ENCODE measurements at regions not wholly inside any gene's neighbourhood (a gene's known extent, or its start where the extent isn't known, plus 50 kb on each side); places are given as distances from the start of the nearest gene placed in this dataset.

DNA sequence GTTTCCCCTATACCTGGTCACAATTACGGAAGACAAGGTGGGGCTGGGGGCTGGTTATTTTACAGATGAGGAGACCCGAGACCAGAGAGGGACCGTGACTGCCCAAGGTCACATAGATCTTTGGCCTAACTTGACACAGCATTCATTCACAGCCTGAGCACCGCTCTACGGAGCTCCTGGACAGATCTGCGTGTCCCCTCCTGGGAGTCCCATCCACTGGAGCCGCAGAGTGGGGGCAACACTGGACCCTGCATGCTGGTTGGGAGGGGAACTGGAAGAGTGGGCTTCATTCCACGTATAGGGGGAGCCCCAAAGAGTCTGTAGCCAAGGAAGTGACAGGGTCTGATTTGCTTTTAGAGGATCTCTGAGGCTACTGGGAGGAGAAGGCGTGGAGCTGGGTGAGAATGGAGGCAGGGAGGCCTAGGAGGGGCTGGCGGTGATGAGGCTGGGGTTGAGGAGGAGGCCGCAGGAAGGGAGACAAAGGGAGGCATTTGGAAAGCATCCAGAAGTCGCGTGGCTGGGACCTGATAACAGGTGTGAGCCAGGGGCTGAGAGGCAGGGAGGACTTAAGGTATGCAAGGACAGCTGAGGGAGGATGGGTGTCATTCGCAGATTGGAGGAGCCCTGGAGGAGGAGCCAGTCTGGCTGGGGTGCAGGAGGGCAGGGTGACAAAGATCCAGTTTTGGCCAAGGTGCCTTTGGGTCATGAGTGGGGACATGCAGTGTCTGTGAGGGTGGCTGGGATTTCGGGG, 64.3 kb upstream of the IER5L start (continued):
- TF ChIP-seq, protein P1, sequence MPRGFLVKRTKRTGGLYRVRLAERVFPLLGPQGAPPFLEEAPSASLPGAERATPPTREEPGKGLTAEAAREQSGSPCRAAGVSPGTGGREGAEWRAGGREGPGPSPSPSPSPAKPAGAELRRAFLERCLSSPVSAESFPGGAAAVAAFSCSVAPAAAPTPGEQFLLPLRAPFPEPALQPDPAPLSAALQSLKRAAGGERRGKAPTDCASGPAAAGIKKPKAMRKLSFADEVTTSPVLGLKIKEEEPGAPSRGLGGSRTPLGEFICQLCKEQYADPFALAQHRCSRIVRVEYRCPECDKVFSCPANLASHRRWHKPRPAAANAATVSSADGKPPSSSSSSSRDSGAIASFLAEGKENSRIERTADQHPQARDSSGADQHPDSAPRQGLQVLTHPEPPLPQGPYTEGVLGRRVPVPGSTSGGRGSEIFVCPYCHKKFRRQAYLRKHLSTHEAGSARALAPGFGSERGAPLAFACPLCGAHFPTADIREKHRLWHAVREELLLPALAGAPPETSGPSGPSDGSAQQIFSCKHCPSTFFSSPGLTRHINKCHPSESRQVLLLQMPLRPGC (tag by site-specific recombination; IDR thresholded peaks at IDR 0.05) = no peak
- TF ChIP-seq, protein P2, sequence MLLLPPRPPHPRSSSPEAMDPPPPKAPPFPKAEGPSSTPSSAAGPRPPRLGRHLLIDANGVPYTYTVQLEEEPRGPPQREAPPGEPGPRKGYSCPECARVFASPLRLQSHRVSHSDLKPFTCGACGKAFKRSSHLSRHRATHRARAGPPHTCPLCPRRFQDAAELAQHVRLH (tag by site-specific recombination; IDR thresholded peaks at IDR 0.05) = 0 out of 2 replicates have a peak, but pooled peaks have one; percentile 24
- TF ChIP-seq ZNF76 (tag by site-specific recombination; IDR thresholded peaks at IDR 0.05; ENCODE audit: borderline replicate concordance, low read depth) (peak; percentile 18; the same call in 1 of the 2 replicates), ZFP37 (tag by site-specific recombination; IDR thresholded peaks at IDR 0.05) (no peak)
- TF ChIP-seq, protein P3, sequence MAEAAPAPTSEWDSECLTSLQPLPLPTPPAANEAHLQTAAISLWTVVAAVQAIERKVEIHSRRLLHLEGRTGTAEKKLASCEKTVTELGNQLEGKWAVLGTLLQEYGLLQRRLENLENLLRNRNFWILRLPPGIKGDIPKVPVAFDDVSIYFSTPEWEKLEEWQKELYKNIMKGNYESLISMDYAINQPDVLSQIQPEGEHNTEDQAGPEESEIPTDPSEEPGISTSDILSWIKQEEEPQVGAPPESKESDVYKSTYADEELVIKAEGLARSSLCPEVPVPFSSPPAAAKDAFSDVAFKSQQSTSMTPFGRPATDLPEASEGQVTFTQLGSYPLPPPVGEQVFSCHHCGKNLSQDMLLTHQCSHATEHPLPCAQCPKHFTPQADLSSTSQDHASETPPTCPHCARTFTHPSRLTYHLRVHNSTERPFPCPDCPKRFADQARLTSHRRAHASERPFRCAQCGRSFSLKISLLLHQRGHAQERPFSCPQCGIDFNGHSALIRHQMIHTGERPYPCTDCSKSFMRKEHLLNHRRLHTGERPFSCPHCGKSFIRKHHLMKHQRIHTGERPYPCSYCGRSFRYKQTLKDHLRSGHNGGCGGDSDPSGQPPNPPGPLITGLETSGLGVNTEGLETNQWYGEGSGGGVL (tag by site-specific recombination; IDR thresholded peaks at IDR 0.05) = no peak

DNA sequence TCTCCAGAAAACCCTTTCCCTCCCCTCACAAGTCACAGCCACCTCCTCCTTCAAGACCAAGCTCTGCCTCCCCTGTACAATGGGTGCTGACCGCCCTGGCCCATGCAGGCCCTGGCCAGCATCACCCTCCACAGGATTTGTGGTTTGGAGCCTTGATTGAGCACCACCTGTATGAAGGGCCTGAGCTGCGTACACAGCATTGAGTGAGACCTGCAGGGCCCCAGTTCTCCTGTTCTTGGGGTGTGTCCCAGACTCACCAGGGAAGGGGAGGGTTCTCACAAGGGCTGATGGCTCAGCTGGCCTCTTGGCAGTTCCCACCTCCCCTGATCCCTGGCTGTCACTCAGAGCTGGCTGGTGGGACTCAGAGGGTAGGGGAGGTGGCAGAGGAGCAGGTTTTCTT, 63.7 kb upstream of the IER5L start:
- no peak overlapping the region for H3K4me3 ChIP-seq (ENCODE audit: low read depth, low read length)
- POLR2A ChIA-PET = interaction anchor here (0.5 kb wide), 1 partner anchor 67 kb away, joined by 3 read pairs; no protein-coding TSS in a partner anchor
- CTCF ChIA-PET = interaction anchor here (0.7 kb wide), 1 partner anchor 21 kb away, joined by 3 read pairs; no protein-coding TSS in a partner anchor
- H3K36me3 ChIP-seq (ENCODE audit: control insufficient read depth in 2 of 2, insufficient read depth in 1 of 2, low read length in 2 of 2) = no peaks in the 10 kb centered on the region
- H3K27ac ChIP-seq (ENCODE audit: extremely low read depth, low read depth, low read length) = no peak overlapping the region
- TF ChIP-seq, protein P4, sequence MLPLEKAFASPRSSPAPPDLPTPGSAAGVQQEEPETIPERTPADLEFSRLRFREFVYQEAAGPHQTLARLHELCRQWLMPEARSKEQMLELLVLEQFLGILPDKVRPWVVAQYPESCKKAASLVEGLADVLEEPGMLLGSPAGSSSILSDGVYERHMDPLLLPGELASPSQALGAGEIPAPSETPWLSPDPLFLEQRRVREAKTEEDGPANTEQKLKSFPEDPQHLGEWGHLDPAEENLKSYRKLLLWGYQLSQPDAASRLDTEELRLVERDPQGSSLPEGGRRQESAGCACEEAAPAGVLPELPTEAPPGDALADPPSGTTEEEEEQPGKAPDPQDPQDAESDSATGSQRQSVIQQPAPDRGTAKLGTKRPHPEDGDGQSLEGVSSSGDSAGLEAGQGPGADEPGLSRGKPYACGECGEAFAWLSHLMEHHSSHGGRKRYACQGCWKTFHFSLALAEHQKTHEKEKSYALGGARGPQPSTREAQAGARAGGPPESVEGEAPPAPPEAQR (tag by site-specific recombination; IDR thresholded peaks at IDR 0.05) = no peak
- no peak for TF ChIP-seq ZNF404 (tag by site-specific recombination; IDR thresholded peaks at IDR 0.05)
- no peak for TF ChIP-seq ZNF157 (tag by site-specific recombination; IDR thresholded peaks at IDR 0.05)
- no peak for TF ChIP-seq WT1 (tag by site-specific recombination; IDR thresholded peaks at IDR 0.05)
- TF ChIP-seq RBAK (tag by site-specific recombination; IDR thresholded peaks at IDR 0.05) = no peak
- no peak for TF ChIP-seq ZNF558 (tag by site-specific recombination; IDR thresholded peaks at IDR 0.05)
- TF ChIP-seq ZNF37A (tag by site-specific recombination; IDR thresholded peaks at IDR 0.05) = no peak
- TF ChIP-seq PRDM1 (tag by site-specific recombination; IDR thresholded peaks at IDR 0.05) = no peak
- TF ChIP-seq ZNF239 (tag by site-specific recombination; IDR thresholded peaks at IDR 0.05) = no peak
- TF ChIP-seq ZSCAN23 (tag by site-specific recombination; IDR thresholded peaks at IDR 0.05) = no peak
- no peak for TF ChIP-seq ZNF202 (tag by site-specific recombination; IDR thresholded peaks at IDR 0.05; ENCODE audit: borderline replicate concordance)
- no peak for TF ChIP-seq ZNF292 (tag by site-specific recombination; IDR thresholded peaks at IDR 0.05; ENCODE audit: borderline replicate concordance, low read depth)
- no peaks in the 10 kb centered on the region for H3K9me3 ChIP-seq (ENCODE audit: control insufficient read depth, insufficient read depth, low read depth, low read length)
- no peaks in the 10 kb centered on the region for H3K4me1 ChIP-seq (ENCODE audit: control insufficient read depth, insufficient read depth, low read length)

DNA sequence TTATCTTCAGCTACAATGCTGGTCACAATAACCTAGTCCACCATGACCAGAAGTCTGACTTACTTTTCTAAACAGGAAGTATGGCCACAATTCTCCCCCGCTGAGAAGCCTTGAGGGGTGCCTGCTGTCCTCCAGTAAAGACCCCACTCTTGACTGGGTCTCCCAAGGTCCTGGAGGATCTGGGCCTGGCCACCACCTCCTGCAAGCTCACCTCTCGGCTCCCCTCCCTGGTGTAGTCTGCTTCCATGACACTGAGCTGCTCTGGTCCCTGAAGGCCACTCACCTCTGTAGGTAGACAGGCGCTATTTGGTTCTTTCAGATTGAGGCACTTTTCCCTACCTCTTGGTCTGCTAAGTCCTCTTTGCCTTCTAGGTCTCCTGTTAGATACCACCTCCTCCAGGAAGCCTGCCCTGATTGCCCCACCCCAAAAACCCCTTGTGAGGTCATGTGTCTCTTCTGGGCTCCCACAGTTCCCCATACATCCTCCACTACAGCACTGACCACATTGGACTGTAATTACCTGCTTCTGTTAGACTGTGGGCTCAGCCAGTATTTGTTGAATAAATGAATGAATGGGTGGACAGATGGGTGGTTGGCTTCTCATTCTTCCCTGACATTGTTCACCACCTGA, 62.6 kb upstream of the IER5L start:
- TF ChIP-seq, protein P5, sequence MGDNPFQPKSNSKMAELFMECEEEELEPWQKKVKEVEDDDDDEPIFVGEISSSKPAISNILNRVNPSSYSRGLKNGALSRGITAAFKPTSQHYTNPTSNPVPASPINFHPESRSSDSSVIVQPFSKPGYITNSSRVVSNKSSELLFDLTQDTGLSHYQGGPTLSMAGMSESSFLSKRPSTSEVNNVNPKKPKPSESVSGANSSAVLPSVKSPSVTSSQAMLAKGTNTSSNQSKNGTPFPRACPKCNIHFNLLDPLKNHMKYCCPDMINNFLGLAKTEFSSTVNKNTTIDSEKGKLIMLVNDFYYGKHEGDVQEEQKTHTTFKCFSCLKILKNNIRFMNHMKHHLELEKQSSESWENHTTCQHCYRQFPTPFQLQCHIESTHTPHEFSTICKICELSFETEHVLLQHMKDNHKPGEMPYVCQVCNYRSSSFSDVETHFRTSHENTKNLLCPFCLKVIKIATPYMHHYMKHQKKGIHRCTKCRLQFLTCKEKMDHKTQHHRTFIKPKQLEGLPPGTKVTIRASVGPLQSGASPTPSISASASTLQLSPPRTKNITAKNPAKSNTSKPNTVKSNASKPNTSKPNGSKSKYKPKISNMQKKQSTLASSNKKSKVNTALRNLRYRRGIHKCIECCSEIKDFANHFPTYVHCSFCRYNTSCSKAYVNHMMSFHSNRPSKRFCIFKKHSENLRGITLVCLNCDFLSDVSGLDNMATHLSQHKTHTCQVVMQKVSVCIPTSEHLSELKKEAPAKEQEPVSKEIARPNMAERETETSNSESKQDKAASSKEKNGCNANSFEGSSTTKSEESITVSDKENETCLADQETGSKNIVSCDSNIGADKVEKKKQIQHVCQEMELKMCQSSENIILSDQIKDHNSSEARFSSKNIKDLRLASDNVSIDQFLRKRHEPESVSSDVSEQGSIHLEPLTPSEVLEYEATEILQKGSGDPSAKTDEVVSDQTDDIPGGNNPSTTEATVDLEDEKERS (tag by site-specific recombination; IDR thresholded peaks at IDR 0.05) = no peak
- TF ChIP-seq ZNF10 (tag by site-specific recombination; IDR thresholded peaks at IDR 0.05) (no peak), ZNF24 (tag by site-specific recombination; IDR thresholded peaks at IDR 0.05) (0 out of 2 replicates have a peak, but pooled peaks have one; percentile 27)
- TF ChIP-seq, protein P2 (tag by site-specific recombination; IDR thresholded peaks at IDR 0.05) = peak; percentile 36; the same call in 1 of the 2 replicates
- Histone ChIP-seq H3K4me3 (ENCODE audit: low read depth, low read length) (no peak overlapping the region), H3K9me3 (ENCODE audit: control insufficient read depth, insufficient read depth, low read depth, low read length) (no peaks in the 10 kb centered on the region), H3K4me1 (ENCODE audit: control insufficient read depth, insufficient read depth, low read length) (no peaks in the 10 kb centered on the region), H3K36me3 (ENCODE audit: control insufficient read depth in 2 of 2, insufficient read depth in 1 of 2, low read length in 2 of 2) (no peaks in the 10 kb centered on the region), H3K27ac (ENCODE audit: extremely low read depth, low read depth, low read length) (no peak overlapping the region)
- POLR2A ChIA-PET = no interaction called here
- CTCF ChIA-PET = interaction anchor here (0.7 to 1.2 kb wide), 2 partner anchors 11 to 87 kb away, joined by 3 to 4 read pairs; no protein-coding TSS in a partner anchor
